IMR-90 (cell line): ENCODE measurements at regions not wholly inside any gene's neighbourhood (a gene's known extent, or its start where the extent isn't known, plus 50 kb on each side); places are given as distances from the start of the nearest gene placed in this dataset.

Source experiments
- ATAC-seq: fragments of 200-7000 bp; cut with Tn5 transposase; 2 replicates; pipeline ENCODE4 v1.9.1; 2020; ENCODE audit warnings: low read depth, mild to moderate bottlenecking, moderate library complexity
- BruUV-seq: library from RNA; stranded (reverse); fragments of 400-500 nt; replicated peaks from 2 replicates; lab custom pipeline; 2021; lab: Mats Ljungman, UMichigan
- CTCF ChIA-PET: fragments of 300-600 bp; formaldehyde crosslinking; extraction: SDS; loops from one replicate; lab custom pipeline; 2021; ENCODE audit warnings: antibody characterized with exemption; lab: Yijun Ruan, JAX
- POLR2A ChIA-PET: fragments of 300-600 bp; sonication (Branson Sonifier 250); formaldehyde crosslinking; loops from one replicate; lab custom pipeline; 2022; ENCODE audit warnings: antibody characterized with exemption; ENCODE audit not compliant: unreplicated experiment; lab: Charles Lee
- DNase-seq: peaks from one replicate; pipeline ENCODE4 v3.0.0; 2013
- H2AFZ ChIP-seq: replicated peaks from 2 replicates; pipeline ENCODE3; 2013; ENCODE audit warnings: low read length, mild to moderate bottlenecking; ENCODE audit not compliant: poor library complexity
- H2AK5ac ChIP-seq: 2 replicates; pipeline ENCODE4 v1.6.1; 2013; ENCODE audit warnings: low read depth, low read length, inconsistent platforms
- H2AK9ac ChIP-seq: replicated peaks from 2 replicates; pipeline ENCODE3; 2013; ENCODE audit warnings: mild to moderate bottlenecking, low read depth, low read length, moderate library complexity; ENCODE audit not compliant: poor library complexity
- H2BK120ac ChIP-seq: 2 replicates; pipeline ENCODE4 v1.6.1; 2013; ENCODE audit warnings: low read depth, low read length, inconsistent platforms
- H2BK15ac ChIP-seq: 3 replicates; pipeline ENCODE4 v1.6.1; 2013; ENCODE audit warnings: low read depth, low read length, inconsistent platforms
- H2BK20ac ChIP-seq: 2 replicates; pipeline ENCODE4 v1.6.1; 2013; ENCODE audit warnings: low read depth, mild to moderate bottlenecking, inconsistent platforms, low read length, moderate library complexity
- H2BK5ac ChIP-seq: 2 replicates; pipeline ENCODE4 v1.6.1; 2013; ENCODE audit warnings: mild to moderate bottlenecking, low read depth, low read length, inconsistent platforms; ENCODE audit not compliant: poor library complexity, severe bottlenecking
- H3K14ac ChIP-seq: replicated peaks from 2 replicates; pipeline ENCODE4 v1.6.1; 2013; ENCODE audit warnings: low read depth, low read length, inconsistent platforms
- H3K18ac ChIP-seq: 2 replicates; pipeline ENCODE4 v1.6.1; 2013; ENCODE audit warnings: low read depth, low read length, control low read depth
- H3K23ac ChIP-seq: 2 replicates; pipeline ENCODE4 v1.6.1; 2013; ENCODE audit warnings: low read depth, low read length, inconsistent platforms
- H3K27ac ChIP-seq: 2 replicates; pipeline ENCODE4 v1.5.1; 2013; ENCODE audit warnings: mild to moderate bottlenecking, control low read depth, low read length; ENCODE audit not compliant: insufficient read depth
- H3K27me3 ChIP-seq: 2 replicates; pipeline ENCODE4 v1.6.1; 2013; ENCODE audit warnings: low read length; ENCODE audit not compliant: control insufficient read depth, insufficient read depth
- H3K36me3 ChIP-seq: 2 replicates; pipeline ENCODE4 v1.6.1; 2013; ENCODE audit warnings: low read length, mixed read lengths; ENCODE audit not compliant: control insufficient read depth, insufficient read depth
- H3K4ac ChIP-seq: 2 replicates; pipeline ENCODE4 v1.6.1; 2013; ENCODE audit warnings: low read depth, low read length, inconsistent platforms
- H3K4me1 ChIP-seq: 2 replicates; pipeline ENCODE4 v1.6.1; 2013; ENCODE audit warnings: low read length, mixed read lengths; ENCODE audit not compliant: control insufficient read depth, insufficient read depth
- H3K4me2 ChIP-seq: 2 replicates; pipeline ENCODE4 v1.6.1; 2013; ENCODE audit warnings: low read depth, mild to moderate bottlenecking, control low read depth, low read length, moderate library complexity
- H3K4me3 ChIP-seq: 2 replicates; pipeline ENCODE4 v1.5.1; 2013; ENCODE audit warnings: low read depth, mild to moderate bottlenecking, control low read depth, low read length, moderate library complexity; ENCODE audit not compliant: insufficient read depth
- H3K56ac ChIP-seq: 2 replicates; pipeline ENCODE4 v1.6.1; 2013; ENCODE audit warnings: low read length, inconsistent platforms; ENCODE audit not compliant: insufficient read depth; ENCODE audit errors: extremely low read depth
- H3K79me1 ChIP-seq, 2 experiments: 2 replicates each; pipeline ENCODE4 v1.6.1; 2013; ENCODE audit warnings: low read length in 2 of 2, inconsistent platforms in 1 of 2, low read depth in 1 of 2
- H3K9ac ChIP-seq: 2 replicates; pipeline ENCODE4 v1.6.1; 2013; ENCODE audit warnings: low read depth, low read length, control low read depth
- H3K9me1 ChIP-seq: 2 replicates; pipeline ENCODE4 v1.6.1; 2013; ENCODE audit warnings: low read length, inconsistent platforms; ENCODE audit not compliant: insufficient read depth
- H3K9me3 ChIP-seq: 2 replicates; pipeline ENCODE4 v1.6.1; 2013; ENCODE audit warnings: low read length; ENCODE audit not compliant: control insufficient read depth, insufficient read depth
- H4K20me1 ChIP-seq: 2 replicates; pipeline ENCODE4 v1.6.1; 2013; ENCODE audit warnings: low read length, inconsistent platforms; ENCODE audit not compliant: insufficient read depth
- H4K5ac ChIP-seq: 2 replicates; pipeline ENCODE4 v1.6.1; 2013; ENCODE audit warnings: mild to moderate bottlenecking, low read depth, low read length, control low read depth
- H4K8ac ChIP-seq, 2 experiments: 2 replicates each; pipeline ENCODE4 v1.6.1; 2013; ENCODE audit warnings: low read depth in 2 of 2, low read length in 2 of 2, control low read depth in 1 of 2, inconsistent platforms in 1 of 2
- H4K91ac ChIP-seq: 2 replicates; pipeline ENCODE4 v1.6.1; 2013; ENCODE audit warnings: low read depth, low read length, inconsistent platforms; ENCODE audit not compliant: insufficient read depth
- NFE2L2 ChIP-seq: fragments of 150-350 bp; IDR thresholded peaks from 2 replicates; pipeline ENCODE4 v1.6.1; 2016; ENCODE audit warnings: low read depth, mild to moderate bottlenecking, low read length
- WGBS, 2 experiments: methylation state at CpG; one replicate each; pipeline versions ENCODE4 v1.1.5 to v1.1.7; 2013; ENCODE audit warnings: missing lambda C conversion rate in 2 of 2; ENCODE audit not compliant: insufficient read length in 1 of 2; ENCODE audit errors: extremely low coverage in 2 of 2; 5-methylcytosine and 5-hydroxymethylcytosine counted together
- dilution Hi-C: fragments of 300-500 bp; cut with HindIII; formaldehyde crosslinking; loops from one replicate; pipeline ENCODE4 v1.14.3; 2018; ENCODE audit warnings: low sequenced_read_pairs; ENCODE audit not compliant: unreplicated experiment
- in situ Hi-C: fragments of 300-500 bp; cut with MboI; formaldehyde crosslinking; loops from 3 replicates; pipeline ENCODE4 v1.14.3; 2019; ENCODE audit warnings: low sequenced_read_pairs, inconsistent platforms, mixed read lengths
- intact Hi-C: fragments of 100-400 bp; cut with micrococcal nuclease; formaldehyde crosslinking; loops from 2 replicates; pipeline ENCODE4 v1.10.0; 2022

DNA sequence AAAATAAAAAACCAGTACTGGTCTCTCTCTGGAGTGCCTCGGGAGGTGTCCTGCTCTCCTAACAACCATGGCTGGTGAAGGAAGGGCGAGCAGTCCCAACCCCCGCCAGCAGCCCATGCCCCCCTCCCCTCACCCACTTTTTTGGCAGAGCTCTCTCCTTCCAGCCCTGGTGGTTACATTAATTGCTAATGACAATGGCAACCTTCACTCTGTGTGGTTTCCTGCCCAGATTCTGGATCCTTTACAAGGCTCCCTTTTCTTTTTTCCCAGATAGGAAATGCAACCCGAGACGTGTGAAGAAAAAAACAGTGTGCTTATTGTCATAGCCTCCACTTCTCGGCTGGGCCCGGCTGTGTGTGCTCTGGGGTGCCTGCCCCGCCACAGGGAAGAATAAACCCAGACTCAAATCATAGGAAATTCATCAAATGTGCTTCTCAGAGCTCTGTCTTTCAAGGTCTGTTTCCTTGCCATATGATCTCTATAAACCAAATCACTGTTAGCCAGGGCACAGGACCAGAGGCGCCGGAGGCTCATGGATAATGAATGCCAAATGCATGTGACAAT, 513.0 kb downstream of the SOX6 start:
- ChIA-PET POLR2A (no interaction called here), CTCF (interaction anchor here (0.5 kb wide), 1 partner anchor 702 kb away, joined by 3 read pairs; no protein-coding TSS in a partner anchor)
- WGBS, 2 experiments, result 27% methylated on average over 3 of the region's 10 CpGs; no CpG with 5 or more reads in 1 of the 2 experiments
- Histone ChIP-seq H3K4me2 (no peak overlapping the region), H3K14ac (no peak overlapping the region), H3K9ac (no peak overlapping the region), H3K56ac (no peak overlapping the region), H2BK20ac (no peak overlapping the region), H3K4me1 (no peaks in the 10 kb centered on the region; the same call in 1 of the 2 replicates), H2BK120ac (no peak overlapping the region; the same call in 1 of the 2 replicates), H3K9me1 (no peaks in the 10 kb centered on the region), H2BK5ac (no peak overlapping the region), H3K18ac (no peak overlapping the region), H2BK15ac (no peak overlapping the region), H3K27me3 (no peaks in the 10 kb centered on the region), H2AK5ac (no peak overlapping the region), H3K23ac (no peak overlapping the region), H2AK9ac (no peak overlapping the region), H3K4me3 (no peak overlapping the region), H4K5ac (no peak overlapping the region), H4K8ac (no peak overlapping the region), H3K36me3 (no peaks in the 10 kb centered on the region), H3K79me1 (no peaks in the 10 kb centered on the region), H3K4ac (no peak overlapping the region), H2AFZ (no peak overlapping the region), H4K20me1 (no peaks in the 10 kb centered on the region), H3K27ac (no peak overlapping the region), H3K9me3 (no peaks in the 10 kb centered on the region), H4K91ac (no peak overlapping the region)
- DNase-seq (peak; percentile 11), ATAC-seq (peak; percentile 40; the same call in 1 of the 2 replicates)
- in situ Hi-C loops, result no loop called here
- no TSS peak for BruUV-seq
- intact Hi-C loops, result no loop called here
- TF ChIP-seq NFE2L2, result no peak
- dilution Hi-C loops, result no loop called here
